Central memory CD8-positive, alpha-beta T cell (primary cell): ENCODE measurements at regions not wholly inside any gene's neighbourhood (a gene's known extent, or its start where the extent isn't known, plus 50 kb on each side); places are given as distances from the start of the nearest gene placed in this dataset.

Experiments
- ATAC-seq: fragments of 150-1000 bp; cut with Tn5 transposase; replicated peaks from 2 replicates; pipeline ENCODE4 v1.10.0; 2022; ENCODE audit warnings: mild to moderate bottlenecking, moderate FRiP score, moderate number of reproducible peaks; ENCODE audit not compliant: poor library complexity, severe bottlenecking; ENCODE audit errors: extremely low read depth
- DNase-seq, 2 donors: peaks; one replicate each; pipeline ENCODE4 v3.0.0; 2021; ENCODE audit warnings: low spot score in 2 of 2
- H3K27ac Mint-ChIP-seq: one replicate; pipeline ENCODE4 v1.8.0; 2022; ENCODE audit warnings: low read depth, mild to moderate bottlenecking, moderate library complexity, mixed read lengths
- H3K27me3 Mint-ChIP-seq: one replicate; pipeline ENCODE4 v1.8.0; 2022; ENCODE audit warnings: mixed read lengths
- H3K36me3 Mint-ChIP-seq: one replicate; pipeline ENCODE4 v1.8.0; 2022; ENCODE audit warnings: mild to moderate bottlenecking, moderate library complexity, mixed read lengths; ENCODE audit not compliant: insufficient read depth
- H3K4me1 Mint-ChIP-seq: one replicate; pipeline ENCODE4 v1.8.0; 2022; ENCODE audit warnings: mixed read lengths
- H3K4me3 Mint-ChIP-seq: one replicate; pipeline ENCODE4 v1.8.0; 2022; ENCODE audit warnings: mild to moderate bottlenecking, moderate library complexity, mixed read lengths
- H3K9me3 Mint-ChIP-seq: one replicate; pipeline ENCODE4 v1.8.0; 2022; ENCODE audit warnings: mixed read lengths

GRCh38 chr3:124411728-124412127, 318.5 kb upstream of the UMPS start:
- Mint-ChIP-seq H3K9me3 (no peaks in the 10 kb centered on the region), H3K27ac (no peak overlapping the region), H3K4me3 (no peak overlapping the region), H3K27me3 (peaks cover 28% of the 10 kb centered on the region), H3K4me1 (no peaks in the 10 kb centered on the region), H3K36me3 (no peaks in the 10 kb centered on the region)
- DNase-seq (no peak), ATAC-seq (no peak)

GRCh38 chr3:124412644-124413043, 317.6 kb upstream of the UMPS start:
- Mint-ChIP-seq H3K4me1 (no peaks in the 10 kb centered on the region), H3K27me3 (peaks cover 31% of the 10 kb centered on the region), H3K36me3 (no peaks in the 10 kb centered on the region), H3K9me3 (no peaks in the 10 kb centered on the region), H3K4me3 (no peak overlapping the region), H3K27ac (no peak overlapping the region)
- ATAC-seq: no peak
- no peak for DNase-seq

- Mint-ChIP-seq H3K4me3 (no peak overlapping the region), H3K27me3 (peaks cover 32% of the 10 kb centered on the region), H3K9me3 (no peaks in the 10 kb centered on the region), H3K27ac (no peak overlapping the region), H3K4me1 (no peaks in the 10 kb centered on the region), H3K36me3 (no peaks in the 10 kb centered on the region)
- DNase-seq (no peak), ATAC-seq (no peak)
Measured at GRCh38 chr3:124413393-124413792, 316.9 kb upstream of the UMPS start.

- H3K36me3 Mint-ChIP-seq: no peaks in the 10 kb centered on the region
- no peaks in the 10 kb centered on the region for H3K9me3 Mint-ChIP-seq
- H3K27me3 Mint-ChIP-seq: peaks cover 25% of the 10 kb centered on the region
- H3K4me1 Mint-ChIP-seq: no peaks in the 10 kb centered on the region
- no peak overlapping the region for H3K27ac Mint-ChIP-seq
- DNase-seq: no peak
- H3K4me3 Mint-ChIP-seq: no peak overlapping the region
- no peak for ATAC-seq
Measured at GRCh38 chr3:124413989-124414598, 316.2 kb upstream of the UMPS start.

GRCh38 chr3:124415446-124415960, 314.7 kb upstream of the UMPS start:
- Mint-ChIP-seq H3K27ac (no peak overlapping the region), H3K27me3 (peaks cover 32% of the 10 kb centered on the region), H3K4me3 (no peak overlapping the region), H3K4me1 (no peaks in the 10 kb centered on the region), H3K9me3 (no peaks in the 10 kb centered on the region), H3K36me3 (no peaks in the 10 kb centered on the region)
- DNase-seq (no peak), ATAC-seq (no peak)

GRCh38 chr3:124419303-124419702, 310.9 kb upstream of the UMPS start:
- no peak overlapping the region for H3K4me3 Mint-ChIP-seq
- DNase-seq (no peak), ATAC-seq (no peak)
- no peak overlapping the region for H3K27ac Mint-ChIP-seq
- no peaks in the 10 kb centered on the region for H3K9me3 Mint-ChIP-seq
- H3K27me3 Mint-ChIP-seq: peaks cover 27% of the 10 kb centered on the region
- no peaks in the 10 kb centered on the region for H3K4me1 Mint-ChIP-seq
- H3K36me3 Mint-ChIP-seq: no peaks in the 10 kb centered on the region

- DNase-seq (no peak), ATAC-seq (no peak)
- Mint-ChIP-seq H3K4me3 (no peak overlapping the region), H3K36me3 (no peaks in the 10 kb centered on the region), H3K27me3 (peaks cover 25% of the 10 kb centered on the region), H3K27ac (no peak overlapping the region), H3K9me3 (no peaks in the 10 kb centered on the region), H3K4me1 (no peaks in the 10 kb centered on the region)
Measured at GRCh38 chr3:124420392-124420791, 309.9 kb upstream of the UMPS start.

GRCh38 chr3:124422805-124423204, 307.4 kb upstream of the UMPS start:
- no peak for DNase-seq
- Mint-ChIP-seq H3K27ac (no peak overlapping the region), H3K4me3 (no peak overlapping the region), H3K4me1 (no peaks in the 10 kb centered on the region), H3K36me3 (no peaks in the 10 kb centered on the region), H3K9me3 (no peaks in the 10 kb centered on the region), H3K27me3 (peaks cover 37% of the 10 kb centered on the region)
- no peak for ATAC-seq

GRCh38 chr3:124424396-124424795, 305.9 kb upstream of the UMPS start:
- no peak overlapping the region for H3K27ac Mint-ChIP-seq
- DNase-seq: no peak
- peaks cover 30% of the 10 kb centered on the region for H3K27me3 Mint-ChIP-seq
- H3K36me3 Mint-ChIP-seq: no peaks in the 10 kb centered on the region
- H3K9me3 Mint-ChIP-seq: no peaks in the 10 kb centered on the region
- no peak for ATAC-seq
- H3K4me3 Mint-ChIP-seq: no peak overlapping the region
- H3K4me1 Mint-ChIP-seq: no peaks in the 10 kb centered on the region

GRCh38 chr3:124425972-124426371, 304.3 kb upstream of the UMPS start:
- H3K36me3 Mint-ChIP-seq: no peaks in the 10 kb centered on the region
- no peaks in the 10 kb centered on the region for H3K9me3 Mint-ChIP-seq
- H3K4me3 Mint-ChIP-seq: no peak overlapping the region
- H3K27me3 Mint-ChIP-seq: peaks cover 27% of the 10 kb centered on the region
- DNase-seq: no peak
- no peaks in the 10 kb centered on the region for H3K4me1 Mint-ChIP-seq
- no peak overlapping the region for H3K27ac Mint-ChIP-seq
- no peak for ATAC-seq

GRCh38 chr3:124428372-124429128, 301.7 kb upstream of the UMPS start:
- Mint-ChIP-seq H3K36me3 (no peaks in the 10 kb centered on the region), H3K27ac (no peak overlapping the region), H3K4me3 (no peak overlapping the region), H3K4me1 (no peaks in the 10 kb centered on the region), H3K27me3 (peaks cover 41% of the 10 kb centered on the region), H3K9me3 (no peaks in the 10 kb centered on the region)
- ATAC-seq (no peak), DNase-seq (no peak)

GRCh38 chr3:124429129-124429815, 301.0 kb upstream of the UMPS start:
- Mint-ChIP-seq H3K27me3 (peaks cover 41% of the 10 kb centered on the region), H3K4me3 (no peak overlapping the region), H3K36me3 (no peaks in the 10 kb centered on the region), H3K4me1 (no peaks in the 10 kb centered on the region), H3K9me3 (no peaks in the 10 kb centered on the region), H3K27ac (no peak overlapping the region)
- DNase-seq: no peak
- ATAC-seq: no peak
